ENCODE measurements at regions not wholly inside any gene's neighbourhood (a gene's known extent, or its start where the extent isn't known, plus 50 kb on each side); places are given as distances from the start of the nearest gene placed in this dataset.

- no peak for TF ChIP-seq POLR2A (IDR thresholded peaks at IDR 0.05)
- TF ChIP-seq, protein P1, sequence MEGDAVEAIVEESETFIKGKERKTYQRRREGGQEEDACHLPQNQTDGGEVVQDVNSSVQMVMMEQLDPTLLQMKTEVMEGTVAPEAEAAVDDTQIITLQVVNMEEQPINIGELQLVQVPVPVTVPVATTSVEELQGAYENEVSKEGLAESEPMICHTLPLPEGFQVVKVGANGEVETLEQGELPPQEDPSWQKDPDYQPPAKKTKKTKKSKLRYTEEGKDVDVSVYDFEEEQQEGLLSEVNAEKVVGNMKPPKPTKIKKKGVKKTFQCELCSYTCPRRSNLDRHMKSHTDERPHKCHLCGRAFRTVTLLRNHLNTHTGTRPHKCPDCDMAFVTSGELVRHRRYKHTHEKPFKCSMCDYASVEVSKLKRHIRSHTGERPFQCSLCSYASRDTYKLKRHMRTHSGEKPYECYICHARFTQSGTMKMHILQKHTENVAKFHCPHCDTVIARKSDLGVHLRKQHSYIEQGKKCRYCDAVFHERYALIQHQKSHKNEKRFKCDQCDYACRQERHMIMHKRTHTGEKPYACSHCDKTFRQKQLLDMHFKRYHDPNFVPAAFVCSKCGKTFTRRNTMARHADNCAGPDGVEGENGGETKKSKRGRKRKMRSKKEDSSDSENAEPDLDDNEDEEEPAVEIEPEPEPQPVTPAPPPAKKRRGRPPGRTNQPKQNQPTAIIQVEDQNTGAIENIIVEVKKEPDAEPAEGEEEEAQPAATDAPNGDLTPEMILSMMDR (IDR thresholded peaks at IDR 0.05): no peak
- no peak for TF ChIP-seq POLR2AphosphoS5 (IDR thresholded peaks at IDR 0.05)
Observed at GRCh38 chr9:93815677-93816076, 139.5 kb downstream of the BARX1 start.

Measured in breast epithelium (tissue), 3 donors.